Activated CD4-positive, alpha-beta T cell treated with anti-CD3 and anti-CD28 coated beads for 36 hours (primary cell): ENCODE measurements at regions not wholly inside any gene's neighbourhood (a gene's known extent, or its start where the extent isn't known, plus 50 kb on each side); places are given as distances from the start of the nearest gene placed in this dataset.
"Not testable (repeated sequence)": the region's sequence is repeated elsewhere in the genome, so short reads cannot be mapped to it uniquely, and the experiment has no call there.

Experiments
- ATAC-seq: fragments of 200-7000 bp; cut with Tn5 transposase; one replicate; pipeline ENCODE4 v1.10.0; 2021; ENCODE audit warnings: mild to moderate bottlenecking, moderate library complexity
- CTCF ChIA-PET: fragments of 350-600 bp; sonication (Branson Sonifier 250); formaldehyde crosslinking; loops from one replicate; lab custom pipeline; 2021; ENCODE audit warnings: antibody characterized with exemption; lab: Charles Lee
- POLR2A ChIA-PET: fragments of 350-600 bp; sonication (Branson Sonifier 250); formaldehyde crosslinking; loops from one replicate; lab custom pipeline; 2021; ENCODE audit warnings: antibody characterized with exemption, inconsistent platforms; lab: Charles Lee
- DNase-seq: peaks from one replicate; pipeline ENCODE4 v3.0.0-alpha.2; 2020
- H3K27ac Mint-ChIP-seq: one replicate; pipeline ENCODE4 v1.8.0; 2021; ENCODE audit warnings: mixed read lengths
- H3K27me3 Mint-ChIP-seq: one replicate; pipeline ENCODE4 v1.8.0; 2021; ENCODE audit warnings: mixed read lengths
- H3K36me3 Mint-ChIP-seq: one replicate; pipeline ENCODE4 v1.8.0; 2021; ENCODE audit warnings: low read depth, mixed read lengths
- H3K4me1 Mint-ChIP-seq: one replicate; pipeline ENCODE4 v1.8.0; 2021; ENCODE audit warnings: mixed read lengths
- H3K4me3 Mint-ChIP-seq: one replicate; pipeline ENCODE4 v1.8.0; 2021; ENCODE audit warnings: mild to moderate bottlenecking, moderate library complexity, mixed read lengths
- H3K9me3 Mint-ChIP-seq: one replicate; pipeline ENCODE4 v1.8.0; 2021; ENCODE audit warnings: low read depth, mixed read lengths
- intact Hi-C, 2 experiments: fragments of 100-400 bp; cut with DNase I in 1 of 2; cut with micrococcal nuclease in 1 of 2; formaldehyde crosslinking; loops; one replicate each; pipeline versions ENCODE4 v1.14.2 to v1.15.1; 2022 to 2024; cut with DNase I, micrococcal nuclease

DNA sequence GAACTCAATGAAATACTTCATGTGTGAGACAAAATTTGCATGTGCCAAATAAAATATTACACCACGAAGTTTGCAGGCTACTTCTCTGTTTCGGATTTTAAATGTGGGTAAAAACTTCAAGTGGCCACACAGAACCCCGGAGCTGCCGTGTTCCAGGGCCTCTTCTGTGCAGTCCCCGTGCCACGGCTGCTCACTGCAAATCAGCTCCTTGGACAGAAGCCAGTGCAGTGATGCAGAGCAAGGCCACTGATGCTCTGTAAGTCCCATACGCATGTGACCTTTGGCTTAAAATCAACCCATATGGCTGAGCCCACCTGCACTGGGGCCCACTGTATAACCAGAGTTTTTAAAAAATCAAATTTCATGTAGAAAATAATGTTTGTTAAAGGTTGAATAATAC is 1309.4 kb downstream of the TBC1D22A start:
- DNase-seq: no peak
- no peak for ATAC-seq
- H3K9me3 Mint-ChIP-seq: no peaks in the 10 kb centered on the region
- ChIA-PET CTCF (no interaction called here), POLR2A (no interaction called here)
- H3K4me3 Mint-ChIP-seq: no peak overlapping the region
- intact Hi-C loops: no loop called here
- H3K27ac Mint-ChIP-seq: no peak overlapping the region
- H3K36me3 Mint-ChIP-seq: no peaks in the 10 kb centered on the region
- peaks cover 19% of the 10 kb centered on the region for H3K27me3 Mint-ChIP-seq
- no peaks in the 10 kb centered on the region for H3K4me1 Mint-ChIP-seq

DNA sequence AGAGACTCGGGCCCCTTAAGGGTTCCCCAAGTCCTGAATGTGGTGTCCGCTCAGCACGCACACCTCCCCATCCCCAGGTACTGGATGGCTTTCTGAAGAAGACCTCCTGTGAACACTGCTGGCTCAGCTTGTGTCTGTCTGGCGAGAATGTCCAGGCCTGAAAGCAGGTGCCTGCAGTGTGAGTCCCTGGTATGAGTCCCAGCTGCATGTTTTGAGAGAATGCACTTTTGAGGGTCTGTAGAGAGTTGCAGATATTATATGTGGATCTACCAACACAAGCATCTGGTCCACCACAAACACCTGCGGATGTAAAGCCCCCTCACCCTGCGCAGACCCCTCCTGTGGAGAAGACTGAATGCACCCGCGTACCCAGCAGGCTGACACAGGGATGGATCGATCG is 1308.9 kb downstream of the TBC1D22A start:
- DNase-seq (no peak), ATAC-seq (no peak)
- Mint-ChIP-seq H3K36me3 (no peaks in the 10 kb centered on the region), H3K27ac (no peak overlapping the region), H3K4me3 (no peak overlapping the region), H3K27me3 (peaks cover 16% of the 10 kb centered on the region), H3K9me3 (no peaks in the 10 kb centered on the region), H3K4me1 (no peaks in the 10 kb centered on the region)
- ChIA-PET POLR2A (no interaction called here), CTCF (no interaction called here)
- intact Hi-C loops: no loop called here

DNA sequence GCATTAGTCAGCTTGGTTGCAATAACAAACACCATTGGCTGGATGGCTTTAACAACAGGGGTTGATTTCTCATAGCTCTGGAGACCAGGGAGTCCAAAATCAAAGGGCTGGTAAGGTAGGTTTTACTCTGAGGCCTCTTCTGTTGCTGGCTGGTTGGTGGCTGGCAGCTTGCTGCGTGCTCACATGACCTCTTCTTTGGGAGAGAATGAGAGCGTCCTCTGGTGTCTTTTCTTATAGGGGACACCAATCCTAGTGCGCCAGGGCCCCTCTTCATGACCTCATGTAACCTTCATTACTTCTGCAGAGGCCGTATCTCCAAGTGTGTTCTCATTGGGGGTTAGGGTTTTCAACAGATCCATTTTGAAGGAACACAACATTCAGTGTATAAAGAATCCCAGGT is 1308.3 kb downstream of the TBC1D22A start:
- Mint-ChIP-seq H3K4me1 (no peaks in the 10 kb centered on the region), H3K36me3 (no peaks in the 10 kb centered on the region), H3K27me3 (peaks cover 13% of the 10 kb centered on the region), H3K4me3 (no peak overlapping the region), H3K27ac (no peak overlapping the region), H3K9me3 (no peaks in the 10 kb centered on the region)
- intact Hi-C loops: no loop called here
- ATAC-seq (no peak), DNase-seq (no peak)
- POLR2A ChIA-PET: no interaction called here
- CTCF ChIA-PET: no interaction called here

DNA sequence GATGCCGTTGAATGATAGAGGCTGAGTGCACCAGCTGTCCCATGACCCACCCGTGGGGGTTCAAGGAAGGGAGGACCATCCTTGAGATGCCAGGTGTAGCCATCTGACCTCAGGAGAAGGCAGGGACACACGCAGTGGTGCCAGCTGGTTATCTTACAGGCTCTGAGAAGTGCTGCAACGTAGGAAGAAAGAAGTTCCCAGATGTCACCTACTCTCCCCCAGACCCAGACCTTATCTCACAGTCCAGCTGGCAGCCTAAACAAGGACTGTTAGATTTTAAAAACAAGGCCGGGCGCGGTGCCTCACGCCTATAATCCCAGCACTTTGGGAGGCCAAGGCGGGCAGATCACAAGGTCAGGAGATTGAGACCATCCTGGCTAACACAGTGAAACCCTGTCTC is 1307.6 kb downstream of the TBC1D22A start:
- ChIA-PET CTCF (no interaction called here), POLR2A (no interaction called here)
- intact Hi-C loops: no loop called here
- Mint-ChIP-seq H3K4me1 (no peaks in the 10 kb centered on the region), H3K27me3 (peaks cover 12% of the 10 kb centered on the region), H3K27ac (no peak overlapping the region), H3K4me3 (no peak overlapping the region), H3K9me3 (no peaks in the 10 kb centered on the region), H3K36me3 (no peaks in the 10 kb centered on the region)
- ATAC-seq (no peak), DNase-seq (no peak)

DNA sequence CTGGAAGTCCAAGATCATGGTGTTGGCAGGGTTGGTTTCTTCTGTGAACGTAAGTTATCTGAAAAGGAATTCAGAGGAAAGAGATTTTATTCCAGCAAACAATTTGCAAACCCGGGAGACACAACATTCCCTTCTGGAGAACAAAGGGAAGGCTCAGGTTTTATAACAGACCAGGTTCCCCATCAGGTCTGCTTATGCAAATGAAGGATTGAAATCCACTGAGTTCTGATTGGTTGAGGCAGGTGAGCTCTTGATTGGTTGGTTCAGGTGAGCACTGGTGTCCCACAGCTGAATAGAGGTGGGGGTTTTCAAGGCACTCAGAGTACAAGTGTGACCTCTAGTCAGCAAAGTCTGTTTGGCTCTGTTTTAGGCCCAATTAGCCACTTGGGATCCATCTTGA is 1306.8 kb downstream of the TBC1D22A start:
- Mint-ChIP-seq H3K27me3 (peaks cover 7% of the 10 kb centered on the region), H3K9me3 (no peaks in the 10 kb centered on the region), H3K36me3 (no peaks in the 10 kb centered on the region), H3K4me1 (no peaks in the 10 kb centered on the region), H3K27ac (no peak overlapping the region), H3K4me3 (no peak overlapping the region)
- no peak for DNase-seq
- ChIA-PET CTCF (no interaction called here), POLR2A (no interaction called here)
- ATAC-seq: no peak
- intact Hi-C loops: no loop called here

DNA sequence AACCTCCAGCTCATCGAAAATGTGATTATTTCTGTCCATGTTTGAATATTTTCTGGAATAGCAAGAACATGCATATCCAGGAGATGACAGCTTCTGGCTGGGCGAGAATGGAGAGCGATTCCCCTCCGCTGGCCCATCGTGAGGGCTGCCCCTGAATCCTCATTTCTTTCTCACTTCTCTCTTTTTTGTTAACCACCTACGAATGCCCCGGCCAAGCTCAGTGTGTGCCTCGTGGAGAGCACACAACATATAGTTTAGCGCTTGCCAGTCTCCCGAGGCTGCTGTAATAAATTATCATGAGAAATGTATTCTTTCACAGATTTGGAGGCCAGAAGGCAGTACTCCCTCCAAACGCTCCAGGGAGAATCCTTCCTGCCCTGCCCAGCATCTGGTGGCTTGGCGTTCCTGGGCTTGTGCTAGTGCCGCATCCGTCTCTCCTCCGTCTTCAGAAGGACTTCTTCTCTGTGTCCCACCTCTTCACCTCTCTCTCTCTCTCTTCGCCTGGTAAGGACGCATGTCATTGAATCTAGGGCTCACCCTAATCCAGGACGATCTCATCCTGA is 1306.0 kb downstream of the TBC1D22A start:
- no peak overlapping the region for H3K4me3 Mint-ChIP-seq
- DNase-seq (no peak), ATAC-seq (no peak)
- peaks cover under 1% of the 10 kb centered on the region for H3K27me3 Mint-ChIP-seq
- no peaks in the 10 kb centered on the region for H3K9me3 Mint-ChIP-seq
- intact Hi-C loops: no loop called here
- no peaks in the 10 kb centered on the region for H3K4me1 Mint-ChIP-seq
- ChIA-PET CTCF (no interaction called here), POLR2A (no interaction called here)
- H3K36me3 Mint-ChIP-seq: no peaks in the 10 kb centered on the region
- H3K27ac Mint-ChIP-seq: no peak overlapping the region

DNA sequence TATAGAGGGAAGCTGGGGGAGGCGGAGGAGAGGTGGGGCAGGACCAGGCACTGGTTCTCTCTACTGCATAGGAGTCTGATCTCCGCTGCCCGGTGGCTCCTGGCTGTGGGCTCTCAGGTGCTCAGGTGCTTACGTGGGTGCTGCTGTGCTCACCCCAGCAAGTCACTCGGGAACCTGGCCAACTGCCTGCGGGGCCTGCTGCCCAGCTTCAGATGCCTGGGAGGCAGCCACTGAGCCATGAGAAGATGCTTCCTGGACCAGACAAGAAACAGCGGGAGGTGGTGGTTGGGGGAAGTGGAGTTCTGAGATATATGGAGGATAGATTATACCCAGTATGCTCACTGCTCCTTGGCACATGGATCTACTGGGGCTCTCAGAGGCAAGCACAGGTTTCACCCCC is 1303.4 kb downstream of the TBC1D22A start:
- no peak overlapping the region for H3K27ac Mint-ChIP-seq
- intact Hi-C loops: no loop called here
- ChIA-PET POLR2A (no interaction called here), CTCF (no interaction called here)
- no peaks in the 10 kb centered on the region for H3K27me3 Mint-ChIP-seq
- no peak for DNase-seq
- H3K36me3 Mint-ChIP-seq: no peaks in the 10 kb centered on the region
- no peak for ATAC-seq
- H3K9me3 Mint-ChIP-seq: no peaks in the 10 kb centered on the region
- H3K4me1 Mint-ChIP-seq: no peaks in the 10 kb centered on the region
- no peak overlapping the region for H3K4me3 Mint-ChIP-seq

DNA sequence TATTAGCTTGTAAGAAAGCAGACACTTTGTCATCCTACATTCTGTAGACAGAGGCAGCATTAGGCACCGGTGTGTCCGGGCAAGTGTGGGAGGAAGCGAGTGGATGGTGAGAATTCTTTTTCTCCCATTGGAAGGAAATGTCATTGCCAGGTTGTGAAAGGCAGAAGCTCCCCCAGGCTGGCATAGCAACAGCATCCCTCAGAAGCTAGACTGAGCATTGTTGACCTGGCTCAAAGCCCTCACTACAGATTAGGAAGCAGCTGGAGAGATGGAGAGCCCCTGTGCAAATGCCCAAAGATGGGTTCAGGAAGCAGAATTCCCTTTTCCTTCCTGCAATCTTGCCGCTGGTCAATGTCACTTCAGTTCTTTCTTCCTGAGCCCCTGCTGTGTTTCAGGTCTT is 1299.3 kb downstream of the TBC1D22A start:
- POLR2A ChIA-PET: interaction anchor here (0.5 kb wide), 1 partner anchor 230 kb away, joined by 3 read pairs; no protein-coding TSS in a partner anchor
- no peak overlapping the region for H3K4me3 Mint-ChIP-seq
- intact Hi-C loops: no loop called here
- CTCF ChIA-PET: no interaction called here
- no peaks in the 10 kb centered on the region for H3K4me1 Mint-ChIP-seq
- no peaks in the 10 kb centered on the region for H3K9me3 Mint-ChIP-seq
- no peak overlapping the region for H3K27ac Mint-ChIP-seq
- H3K36me3 Mint-ChIP-seq: no peaks in the 10 kb centered on the region
- no peak for ATAC-seq
- no peak for DNase-seq
- H3K27me3 Mint-ChIP-seq: no peaks in the 10 kb centered on the region

DNA sequence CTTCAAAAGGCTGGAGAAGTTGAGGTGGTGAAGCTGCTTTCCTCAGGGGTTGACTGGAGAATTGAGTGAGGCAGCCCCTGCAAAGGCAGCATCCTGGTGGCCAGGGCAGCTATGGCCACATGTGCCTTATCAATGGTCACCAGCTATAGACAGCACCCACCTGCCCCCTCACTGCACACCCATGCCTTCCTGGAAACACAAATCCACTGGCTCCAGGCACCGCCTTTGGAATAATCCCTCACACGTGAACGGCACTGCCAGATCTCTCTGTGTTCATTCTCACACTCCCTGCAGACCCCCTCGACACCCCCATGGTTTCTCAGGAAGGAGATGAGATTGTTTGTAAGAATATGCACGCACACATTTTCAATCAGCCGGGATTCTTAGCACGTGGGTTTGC is 1297.8 kb downstream of the TBC1D22A start:
- Mint-ChIP-seq H3K4me3 (no peak overlapping the region), H3K4me1 (no peaks in the 10 kb centered on the region), H3K27ac (no peak overlapping the region), H3K27me3 (no peaks in the 10 kb centered on the region), H3K36me3 (no peaks in the 10 kb centered on the region), H3K9me3 (no peaks in the 10 kb centered on the region)
- DNase-seq (no peak), ATAC-seq (no peak)
- intact Hi-C loops: no loop called here
- CTCF ChIA-PET: no interaction called here
- POLR2A ChIA-PET: no interaction called here

DNA sequence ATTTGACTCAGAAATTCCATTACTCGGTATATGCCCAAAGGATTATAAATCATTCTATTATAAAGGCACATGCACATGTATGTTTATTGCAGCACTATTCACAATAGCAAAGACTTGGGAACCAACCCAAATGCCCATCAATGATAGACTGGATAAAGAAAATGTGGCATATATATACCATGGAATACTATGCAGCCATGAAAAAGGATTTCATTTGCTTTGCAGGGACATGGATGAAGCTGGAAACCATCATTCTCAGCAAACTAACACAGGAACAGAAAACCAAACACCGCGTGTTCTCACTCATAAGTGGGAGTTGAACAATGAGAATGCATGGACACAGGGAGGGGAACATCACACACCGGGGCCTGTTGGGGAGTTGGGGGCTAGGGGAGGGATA is 1297.1 kb downstream of the TBC1D22A start:
- DNase-seq, H3K4me3 Mint-ChIP-seq, H3K27ac Mint-ChIP-seq, ATAC-seq, H3K27me3 Mint-ChIP-seq, H3K4me1 Mint-ChIP-seq, intact Hi-C loops, H3K36me3 Mint-ChIP-seq, CTCF ChIA-PET, H3K9me3 Mint-ChIP-seq, POLR2A ChIA-PET: not testable (repeated sequence)

DNA sequence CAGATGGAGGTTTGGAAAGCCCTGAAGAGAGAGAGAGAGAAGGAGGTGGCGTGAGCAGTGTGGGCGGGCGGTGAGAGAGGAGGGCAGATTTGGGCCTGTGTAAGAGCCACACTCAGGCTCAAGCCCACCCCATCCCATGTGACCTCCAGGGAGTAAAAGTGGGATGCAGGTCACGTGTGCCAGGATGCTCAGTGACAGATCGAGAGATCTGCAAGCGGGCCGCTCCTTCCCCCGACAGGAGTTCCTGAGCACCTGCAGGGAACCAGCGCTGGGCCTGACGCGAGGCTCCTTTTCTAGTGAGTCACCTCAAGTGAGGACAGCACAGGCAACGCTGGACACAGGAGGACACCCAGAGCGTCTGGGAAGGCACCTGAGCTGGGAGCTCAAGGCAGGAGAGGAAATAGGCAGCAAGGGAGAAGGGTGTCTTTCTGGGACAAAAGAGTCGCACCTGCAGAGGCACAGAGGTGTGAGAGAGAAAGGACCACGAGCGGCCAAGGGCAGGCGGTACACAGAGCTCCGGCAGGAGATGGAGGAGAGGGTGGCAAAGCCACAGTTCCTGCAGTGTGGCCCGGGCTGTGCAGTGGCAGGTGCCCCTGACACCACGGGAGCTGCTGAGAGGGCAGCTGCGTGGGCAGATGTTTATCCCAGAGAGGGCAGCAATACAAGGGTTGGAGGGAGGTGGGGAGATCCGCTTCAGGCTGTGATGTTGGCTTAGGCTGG is 1294.8 kb downstream of the TBC1D22A start:
- Mint-ChIP-seq H3K4me1 (no peaks in the 10 kb centered on the region), H3K27me3 (no peaks in the 10 kb centered on the region), H3K9me3 (no peaks in the 10 kb centered on the region), H3K4me3 (no peak overlapping the region), H3K27ac (no peak overlapping the region), H3K36me3 (no peaks in the 10 kb centered on the region)
- ChIA-PET CTCF (no interaction called here), POLR2A (no interaction called here)
- no peak for ATAC-seq
- intact Hi-C loops: no loop called here
- DNase-seq: no peak

DNA sequence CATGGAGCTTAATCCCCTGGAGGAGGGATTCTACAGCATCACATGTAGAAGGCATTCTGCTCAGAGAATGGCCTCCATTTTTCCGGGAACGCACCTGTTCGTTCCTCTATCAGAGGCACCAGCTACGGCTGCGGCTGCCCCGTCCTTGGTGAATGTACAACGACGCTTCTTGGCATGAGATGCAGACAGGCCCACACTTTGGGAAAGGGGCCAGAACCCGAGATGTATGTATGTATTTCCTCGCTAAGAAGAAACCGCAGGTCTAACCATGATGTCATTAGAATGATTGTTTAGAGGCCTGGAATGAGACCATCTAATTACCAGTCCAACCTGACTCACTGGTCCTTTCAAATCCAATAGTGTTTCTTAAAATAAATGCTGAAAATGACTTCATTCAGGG is 1293.4 kb downstream of the TBC1D22A start:
- intact Hi-C loops: no loop called here
- H3K4me3 Mint-ChIP-seq: no peak overlapping the region
- CTCF ChIA-PET: no interaction called here
- no peaks in the 10 kb centered on the region for H3K36me3 Mint-ChIP-seq
- no peaks in the 10 kb centered on the region for H3K27me3 Mint-ChIP-seq
- H3K9me3 Mint-ChIP-seq: no peaks in the 10 kb centered on the region
- no peak overlapping the region for H3K27ac Mint-ChIP-seq
- POLR2A ChIA-PET: no interaction called here
- no peak for ATAC-seq
- no peaks in the 10 kb centered on the region for H3K4me1 Mint-ChIP-seq
- no peak for DNase-seq
